SH-SY5Y (cell line): ENCODE measurements at regions not wholly inside any gene's neighbourhood (a gene's known extent, or its start where the extent isn't known, plus 50 kb on each side); places are given as distances from the start of the nearest gene placed in this dataset.

Source experiments
- GATA2 ChIP-seq: IDR thresholded peaks from 2 replicates; pipeline ENCODE4 v1.6.1; 2011; ENCODE audit warnings: mild to moderate bottlenecking, low read depth, low read length
- GATA3 ChIP-seq: IDR thresholded peaks from 2 replicates; pipeline ENCODE4 v1.6.1; 2011; ENCODE audit warnings: low read depth, mild to moderate bottlenecking, low read length, moderate library complexity

DNA sequence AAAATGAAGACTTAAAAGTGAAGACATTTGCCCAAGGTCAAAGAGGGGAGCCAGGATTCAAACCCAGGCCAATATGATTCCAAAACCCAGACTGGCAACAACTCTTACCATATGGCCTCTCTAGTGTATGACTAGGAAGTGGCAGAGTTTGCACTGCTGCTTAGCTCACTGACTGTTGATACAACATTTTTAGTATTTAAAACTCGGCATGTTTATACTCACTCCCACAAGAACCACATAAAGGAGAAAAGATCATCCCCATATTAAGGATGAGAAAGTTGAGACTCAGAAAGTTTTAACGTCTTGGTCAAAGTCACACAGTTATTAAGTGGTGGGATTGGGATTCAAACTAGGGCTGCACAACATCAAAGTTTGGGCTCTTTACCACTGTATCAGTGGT lies 81.7 kb downstream of the CCDC34 start:
- TF ChIP-seq GATA3 (no peak), GATA2 (no peak)
